ENCODE measurements at regions not wholly inside any gene's neighbourhood (a gene's known extent, or its start where the extent isn't known, plus 50 kb on each side); places are given as distances from the start of the nearest gene placed in this dataset.
"Not testable (repeated sequence)": the region's sequence is repeated elsewhere in the genome, so short reads cannot be mapped to it uniquely, and the experiment has no call there.

GRCh38 chr2:87619121-87619520 lies 128.8 kb upstream of the PLGLB2 start:
- TF ChIP-seq, protein P1, sequence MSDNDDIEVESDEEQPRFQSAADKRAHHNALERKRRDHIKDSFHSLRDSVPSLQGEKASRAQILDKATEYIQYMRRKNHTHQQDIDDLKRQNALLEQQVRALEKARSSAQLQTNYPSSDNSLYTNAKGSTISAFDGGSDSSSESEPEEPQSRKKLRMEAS (IDR thresholded peaks at IDR 0.05; ENCODE audit: low read depth, low read length) = not testable (repeated sequence)
- TF ChIP-seq, protein P2, sequence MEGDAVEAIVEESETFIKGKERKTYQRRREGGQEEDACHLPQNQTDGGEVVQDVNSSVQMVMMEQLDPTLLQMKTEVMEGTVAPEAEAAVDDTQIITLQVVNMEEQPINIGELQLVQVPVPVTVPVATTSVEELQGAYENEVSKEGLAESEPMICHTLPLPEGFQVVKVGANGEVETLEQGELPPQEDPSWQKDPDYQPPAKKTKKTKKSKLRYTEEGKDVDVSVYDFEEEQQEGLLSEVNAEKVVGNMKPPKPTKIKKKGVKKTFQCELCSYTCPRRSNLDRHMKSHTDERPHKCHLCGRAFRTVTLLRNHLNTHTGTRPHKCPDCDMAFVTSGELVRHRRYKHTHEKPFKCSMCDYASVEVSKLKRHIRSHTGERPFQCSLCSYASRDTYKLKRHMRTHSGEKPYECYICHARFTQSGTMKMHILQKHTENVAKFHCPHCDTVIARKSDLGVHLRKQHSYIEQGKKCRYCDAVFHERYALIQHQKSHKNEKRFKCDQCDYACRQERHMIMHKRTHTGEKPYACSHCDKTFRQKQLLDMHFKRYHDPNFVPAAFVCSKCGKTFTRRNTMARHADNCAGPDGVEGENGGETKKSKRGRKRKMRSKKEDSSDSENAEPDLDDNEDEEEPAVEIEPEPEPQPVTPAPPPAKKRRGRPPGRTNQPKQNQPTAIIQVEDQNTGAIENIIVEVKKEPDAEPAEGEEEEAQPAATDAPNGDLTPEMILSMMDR (IDR thresholded peaks at IDR 0.05; ENCODE audit: low read depth, low read length) = not testable (repeated sequence)
